ENCODE measurements at regions not wholly inside any gene's neighbourhood (a gene's known extent, or its start where the extent isn't known, plus 50 kb on each side); places are given as distances from the start of the nearest gene placed in this dataset.

- DNase-seq (ENCODE audit: low spot score), result no peak
Observed at GRCh38 chr3:74564560-74564959, 49.9 kb downstream of the CNTN3 start.

DNA sequence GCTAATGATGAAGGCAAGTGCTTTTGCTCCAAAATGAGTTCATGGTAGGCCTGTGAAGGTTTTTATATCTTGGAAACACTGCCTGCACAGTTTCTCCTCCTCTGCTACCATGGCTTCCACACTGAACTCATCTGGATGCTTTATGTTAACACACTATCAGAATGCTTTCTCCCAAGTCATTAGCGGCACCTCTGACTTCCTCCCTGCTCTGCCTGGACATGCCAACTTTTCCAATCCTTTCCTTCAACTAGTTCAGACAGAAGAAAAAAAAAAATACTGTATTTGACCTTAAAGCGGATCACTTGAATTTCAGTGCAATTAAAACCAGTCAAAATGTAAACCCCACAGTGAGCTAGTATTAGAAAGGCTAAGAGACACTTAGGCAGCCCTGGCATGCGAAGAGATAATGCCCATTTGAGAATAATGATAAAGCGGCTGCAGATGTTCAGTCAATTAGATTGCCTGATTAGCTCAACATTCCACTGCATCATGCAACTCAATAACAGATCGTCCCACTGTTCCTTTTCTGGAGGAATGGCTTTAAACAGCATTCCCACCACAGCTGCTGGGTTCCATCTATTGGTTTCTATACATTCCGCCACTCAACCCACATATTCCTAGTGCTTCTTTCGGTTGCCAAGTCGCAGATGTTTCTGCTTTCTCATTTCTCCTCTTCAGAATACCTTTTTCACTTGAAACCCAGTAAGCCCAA lies 51.7 kb downstream of the CNTN3 start:
- DNase-seq (ENCODE audit: low spot score), result no peak

DNA sequence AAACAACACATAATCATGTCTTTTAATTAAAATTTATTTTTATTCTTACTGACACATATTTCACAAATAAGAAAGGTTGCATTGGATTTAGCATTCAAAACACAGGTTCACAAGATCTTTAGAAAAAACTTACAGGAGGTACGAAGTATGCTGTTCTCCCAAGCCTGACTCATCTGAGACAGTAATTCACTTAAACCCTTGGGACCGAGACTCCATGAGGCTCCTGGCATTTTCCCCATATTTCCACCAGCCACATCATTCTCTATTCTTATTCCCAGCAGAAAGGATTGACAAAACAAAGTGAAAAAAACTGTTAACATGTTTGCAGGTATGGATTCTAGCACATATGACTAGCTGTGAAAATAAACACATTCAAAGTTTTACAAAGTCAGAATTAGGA lies 52.6 kb downstream of the CNTN3 start:
- DNase-seq (ENCODE audit: low spot score), result no peak

DNA sequence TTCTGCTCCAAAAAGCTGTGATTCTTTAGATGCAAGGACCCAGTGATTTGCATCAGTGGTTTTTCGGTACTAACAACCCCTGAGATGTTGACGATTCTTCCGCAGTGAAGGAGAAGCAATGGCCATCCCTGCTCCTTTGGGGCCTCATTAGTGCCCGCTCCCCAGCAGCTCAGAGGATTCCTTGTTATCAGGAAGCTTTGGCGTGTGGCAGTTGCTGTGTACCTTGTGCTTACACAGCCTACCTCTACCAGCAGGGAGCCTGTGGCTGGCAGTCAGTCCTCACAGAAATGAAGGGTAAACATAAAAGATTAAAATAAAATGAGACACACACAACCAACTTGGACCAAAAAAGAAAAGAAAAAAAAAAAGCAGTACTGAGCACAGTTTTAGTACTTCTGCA lies 55.2 kb downstream of the CNTN3 start:
- no peak for DNase-seq (ENCODE audit: low spot score)

DNA sequence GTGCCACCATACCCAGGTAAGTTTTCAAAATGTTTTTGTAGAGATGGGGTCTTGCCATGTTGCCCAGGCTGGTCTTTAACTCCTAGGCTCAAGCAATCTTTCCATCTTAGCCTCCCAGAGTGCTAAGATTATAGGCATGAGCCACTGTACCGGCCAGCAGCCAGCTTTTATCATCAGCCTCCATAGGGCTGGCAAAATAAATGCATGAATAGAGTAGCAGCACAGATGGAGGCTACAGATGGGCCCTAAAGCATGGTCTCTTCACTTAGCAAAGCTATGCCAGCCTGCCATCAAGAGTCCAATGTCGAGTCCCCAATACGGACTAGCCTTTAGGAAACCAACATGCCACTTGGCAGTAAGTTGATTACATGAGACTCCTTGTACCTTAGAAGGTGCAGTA lies 63.8 kb downstream of the CNTN3 start:
- DNase-seq (ENCODE audit: low spot score), result no peak

DNA sequence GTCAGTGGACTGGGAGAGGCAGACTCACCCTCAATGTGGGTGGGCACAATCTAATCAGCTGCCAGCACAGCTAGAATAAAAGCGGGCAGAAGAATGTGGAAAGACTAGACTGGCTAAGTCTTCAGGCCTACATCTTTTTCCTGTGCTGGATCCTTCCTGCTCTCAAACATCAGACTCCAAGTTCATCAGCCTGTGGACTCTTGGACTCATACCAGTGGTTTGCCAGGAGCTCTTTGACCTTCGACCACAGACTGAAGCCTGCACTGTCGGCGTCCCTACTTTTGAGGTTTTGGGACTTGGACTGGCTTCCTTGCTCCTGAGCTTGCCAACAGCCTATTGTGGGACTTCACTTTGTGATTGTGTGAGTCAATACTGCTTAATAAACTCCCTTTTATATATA lies 68.0 kb downstream of the CNTN3 start:
- DNase-seq (ENCODE audit: low spot score), result no peak

DNA sequence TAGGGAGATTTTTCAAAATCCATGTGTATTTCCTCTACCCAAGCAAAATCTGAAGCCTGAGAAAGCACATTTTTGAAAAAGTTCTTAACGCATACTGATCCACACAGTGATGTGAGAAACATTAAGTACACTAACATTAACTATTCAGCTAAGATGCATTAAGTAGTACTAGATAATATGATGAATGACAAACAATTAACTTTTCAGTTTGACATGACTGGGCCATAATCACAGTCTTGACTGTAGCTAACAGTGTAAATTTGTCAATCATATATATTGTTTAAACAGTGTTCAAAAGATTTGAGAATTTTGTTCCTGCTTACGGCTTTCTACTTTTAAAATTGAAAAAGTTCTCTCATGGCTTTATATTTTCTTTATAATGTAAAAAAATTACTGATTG lies 72.0 kb downstream of the CNTN3 start:
- no peak for DNase-seq (ENCODE audit: low spot score)

- DNase-seq (ENCODE audit: low spot score), result no peak
Observed at GRCh38 chr3:74539876-74540275, 74.6 kb downstream of the CNTN3 start.

GRCh38 chr3:74538669-74539068 lies 75.8 kb downstream of the CNTN3 start:
- no peak for DNase-seq (ENCODE audit: low spot score)

- no peak for DNase-seq (ENCODE audit: low spot score)
Observed at GRCh38 chr3:74537857-74538256, 76.6 kb downstream of the CNTN3 start.

- no peak for DNase-seq (ENCODE audit: low spot score)
Observed at GRCh38 chr3:74537164-74537563, 77.3 kb downstream of the CNTN3 start.

- DNase-seq (ENCODE audit: low spot score), result no peak
Observed at GRCh38 chr3:74535281-74535680, 79.2 kb downstream of the CNTN3 start.

GRCh38 chr3:74534611-74535010 lies 79.8 kb downstream of the CNTN3 start:
- DNase-seq (ENCODE audit: low spot score), result no peak

DNA sequence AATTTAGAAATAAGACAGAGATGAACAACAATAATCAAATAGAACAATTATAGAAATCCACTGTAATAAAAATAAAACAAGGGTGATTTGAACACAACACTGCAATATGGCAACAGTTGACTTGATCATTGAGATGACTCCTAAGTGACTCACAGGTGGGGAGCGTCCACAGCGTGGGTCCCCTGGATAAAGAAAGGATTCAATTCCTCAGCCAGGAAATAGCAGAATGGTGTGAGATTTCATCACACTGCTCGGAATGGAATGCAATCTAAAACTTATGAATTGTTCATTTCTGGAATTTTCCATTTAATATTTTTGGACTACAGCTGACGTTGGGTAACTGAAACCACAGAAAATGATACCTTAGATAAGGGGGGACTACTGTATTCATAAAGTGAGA lies 82.0 kb downstream of the CNTN3 start:
- DNase-seq (ENCODE audit: low spot score), result no peak

- DNase-seq (ENCODE audit: low spot score), result no peak
Observed at GRCh38 chr3:74531491-74531890, 83.0 kb downstream of the CNTN3 start.

DNA sequence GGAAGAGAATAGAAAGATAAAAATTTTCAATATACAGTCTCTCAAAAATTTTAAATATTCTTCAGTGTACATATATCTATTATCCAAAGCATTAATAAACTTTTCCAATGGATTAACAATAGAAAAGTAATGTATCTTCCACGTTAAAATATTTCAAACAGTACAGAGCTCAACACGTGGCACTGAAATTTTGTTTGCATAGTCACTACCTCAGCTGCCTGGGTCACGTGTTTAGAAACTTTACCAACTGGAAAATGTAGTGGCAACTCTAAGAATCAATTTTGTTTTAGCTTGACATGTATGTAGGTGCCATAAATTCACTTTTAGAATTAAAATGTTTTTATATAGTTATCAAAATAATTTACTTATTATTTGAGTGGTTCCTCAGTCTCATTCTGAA lies 85.3 kb downstream of the CNTN3 start:
- DNase-seq (ENCODE audit: low spot score), result no peak

GRCh38 chr3:74527566-74527965 lies 86.9 kb downstream of the CNTN3 start:
- no peak for DNase-seq (ENCODE audit: low spot score)

DNA sequence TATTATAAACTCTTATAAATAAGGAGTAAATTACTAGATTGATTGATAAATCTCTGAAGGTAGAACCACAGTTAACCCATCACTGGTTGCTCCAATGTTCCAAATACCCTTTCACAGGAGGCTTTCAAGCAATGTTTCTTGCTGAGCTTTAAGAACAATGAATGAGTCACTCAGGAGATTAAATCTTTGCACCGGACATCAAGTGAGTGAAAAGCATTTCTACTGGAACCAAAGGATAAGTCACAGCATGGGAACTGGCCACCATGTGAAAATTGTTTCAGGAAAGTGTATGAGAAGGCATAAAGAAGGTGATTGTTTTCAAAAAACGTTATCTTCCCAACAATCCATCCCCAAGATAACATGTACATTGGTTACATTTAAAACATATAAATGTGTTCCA lies 90.6 kb downstream of the CNTN3 start:
- DNase-seq (ENCODE audit: low spot score), result no peak

GRCh38 chr3:74520895-74521294 lies 93.6 kb downstream of the CNTN3 start:
- DNase-seq (ENCODE audit: low spot score), result no peak

GRCh38 chr3:74518610-74519009 lies 95.8 kb downstream of the CNTN3 start:
- no peak for DNase-seq (ENCODE audit: low spot score)

DNA sequence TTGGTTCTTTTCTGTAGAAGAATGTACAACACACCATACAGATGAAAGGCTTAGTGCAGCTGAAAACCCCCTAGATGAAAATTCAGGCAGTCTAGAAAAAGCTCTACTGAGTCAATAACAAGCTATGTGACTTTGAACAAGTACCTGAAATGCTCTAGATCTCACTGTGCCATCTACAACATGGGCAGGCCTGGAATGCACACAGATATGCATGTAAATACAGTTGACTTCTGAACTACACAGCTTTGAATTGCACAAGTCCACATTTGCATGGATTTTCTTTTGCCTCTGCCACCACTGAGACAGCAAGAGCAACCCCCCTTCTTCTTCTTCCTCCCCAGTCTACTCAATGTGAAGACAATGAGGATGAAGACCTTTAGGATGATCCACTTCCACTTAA lies 98.4 kb downstream of the CNTN3 start:
- DNase-seq (ENCODE audit: low spot score), result no peak

GRCh38 chr3:74515451-74515850 lies 99.0 kb downstream of the CNTN3 start:
- DNase-seq (ENCODE audit: low spot score), result no peak

GRCh38 chr3:74511078-74511477 lies 103.4 kb downstream of the CNTN3 start:
- no peak for DNase-seq (ENCODE audit: low spot score)

DNA sequence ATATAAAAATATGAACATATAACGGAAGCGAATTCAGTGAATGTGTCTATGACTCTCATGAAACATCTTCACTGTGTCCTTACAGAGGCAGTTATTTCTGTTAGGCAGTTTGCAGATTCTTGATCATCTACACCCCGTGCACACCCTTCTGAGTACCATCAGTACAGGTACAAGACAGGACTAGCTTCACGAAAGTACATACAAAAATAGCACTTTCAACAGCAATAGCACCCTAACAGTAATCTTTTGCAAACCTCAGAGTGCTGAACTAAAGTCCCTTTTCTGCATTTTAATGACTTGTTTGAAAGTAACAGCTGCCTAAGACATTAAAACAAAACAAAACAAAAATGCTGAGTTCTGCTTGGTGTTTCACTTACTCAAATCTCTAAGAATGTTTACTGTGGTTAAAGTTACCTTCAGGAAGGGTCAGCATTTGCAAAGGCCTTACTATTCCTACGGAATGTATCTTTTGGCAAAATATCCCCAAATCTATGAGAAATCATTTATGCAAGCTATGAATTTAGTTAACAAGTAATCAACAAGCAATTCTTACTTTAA lies 104.1 kb downstream of the CNTN3 start:
- DNase-seq (ENCODE audit: low spot score), result no peak
